Liver (tissue), 8 donors: ENCODE measurements at regions not wholly inside any gene's neighbourhood (a gene's known extent, or its start where the extent isn't known, plus 50 kb on each side); places are given as distances from the start of the nearest gene placed in this dataset.
"Not testable (repeated sequence)": the region's sequence is repeated elsewhere in the genome, so short reads cannot be mapped to it uniquely, and the experiment has no call there.

ENCODE experiments used
- DNase-seq: peaks from one replicate; pipeline ENCODE4 v3.0.0-alpha.2; 2017; ENCODE audit warnings: low spot score
- H3K27ac ChIP-seq, 2 donors: one replicate each; pipeline ENCODE4 v1.7.0; 2013; ENCODE audit warnings: inconsistent platforms in 2 of 2, low read length in 2 of 2, control low read depth in 1 of 2, low read depth in 1 of 2, mild to moderate bottlenecking in 1 of 2
- H3K27me3 ChIP-seq, 4 donors: one replicate each; pipeline versions ENCODE4 v1.6.1 to v1.7.0; 2013; ENCODE audit warnings: low read length in 3 of 4, inconsistent platforms in 1 of 4, mild to moderate bottlenecking in 1 of 4, moderate library complexity in 1 of 4; ENCODE audit not compliant: control insufficient read depth in 4 of 4, insufficient read depth in 4 of 4
- H3K36me3 ChIP-seq, 4 donors: one replicate each; pipeline versions ENCODE4 v1.6.1 to v1.7.0; 2013; ENCODE audit warnings: low read length in 3 of 4, mild to moderate bottlenecking in 3 of 4, low read depth in 1 of 4, moderate library complexity in 1 of 4; ENCODE audit not compliant: control insufficient read depth in 4 of 4, insufficient read depth in 3 of 4
- H3K4me1 ChIP-seq, 4 donors: one replicate each; pipeline versions ENCODE4 v1.6.1 to v1.7.0; 2013; ENCODE audit warnings: low read length in 3 of 4, mild to moderate bottlenecking in 3 of 4, moderate library complexity in 1 of 4; ENCODE audit not compliant: control insufficient read depth in 4 of 4, insufficient read depth in 4 of 4
- H3K4me3 ChIP-seq, 3 donors: one replicate each; pipeline versions ENCODE4 v1.6.1 to v1.7.0; 2013; ENCODE audit warnings: low read length in 3 of 3, control low read depth in 1 of 3, low read depth in 1 of 3, mild to moderate bottlenecking in 1 of 3
- H3K9ac ChIP-seq, 2 donors: one replicate each; pipeline ENCODE4 v1.7.0; 2013; ENCODE audit warnings: low read length in 2 of 2, mild to moderate bottlenecking in 2 of 2, moderate library complexity in 2 of 2, control low read depth in 1 of 2, low read depth in 1 of 2
- H3K9me3 ChIP-seq, 4 donors: one replicate each; pipeline versions ENCODE4 v1.6.1 to v1.7.0; 2013; ENCODE audit warnings: low read length in 3 of 4; ENCODE audit not compliant: control insufficient read depth in 4 of 4
- ATF3 ChIP-seq: IDR thresholded peaks from 2 replicates; pipeline ENCODE4 v1.6.1; 2016; ENCODE audit warnings: antibody characterized with exemption
- CTCF ChIP-seq: fragments of 150-350 bp; IDR thresholded peaks from 2 replicates; pipeline ENCODE4 v1.5.1; 2017; ENCODE audit warnings: improper control_type of control experiment, low read depth, low read length; ENCODE audit not compliant: missing input control
- EGR1 ChIP-seq, 2 donors: IDR thresholded peaks; 2 replicates each; pipeline ENCODE4 v1.6.1; 2016 to 2018; ENCODE audit warnings: antibody characterized with exemption in 2 of 2, low read depth in 2 of 2
- FOXA1 ChIP-seq: IDR thresholded peaks from 2 replicates; pipeline ENCODE4 v1.6.1; 2016; ENCODE audit warnings: antibody characterized with exemption
- FOXA2 ChIP-seq: IDR thresholded peaks from 2 replicates; pipeline ENCODE4 v1.6.1; 2016; ENCODE audit warnings: antibody characterized with exemption
- GABPA ChIP-seq, 2 donors: IDR thresholded peaks in 1 of 2; conservative IDR thresholded peaks in 1 of 2; 2 replicates each; pipeline ENCODE4 v1.6.1; 2016; ENCODE audit warnings: antibody characterized with exemption in 2 of 2, mild to moderate bottlenecking in 1 of 2, moderate library complexity in 1 of 2
- HNF4A ChIP-seq, 2 donors: conservative IDR thresholded peaks; 2 replicates each; pipeline ENCODE4 v1.6.1; 2016; ENCODE audit warnings: antibody characterized with exemption in 2 of 2, mild to moderate bottlenecking in 2 of 2
- HNF4G ChIP-seq: IDR thresholded peaks from 2 replicates; pipeline ENCODE4 v1.6.1; 2016; ENCODE audit warnings: antibody characterized with exemption
- JUND ChIP-seq, 2 donors: IDR thresholded peaks; 2 replicates each; pipeline ENCODE4 v1.6.1; 2016; ENCODE audit warnings: antibody characterized with exemption in 2 of 2
- MAX ChIP-seq: IDR thresholded peaks from 2 replicates; pipeline ENCODE4 v1.6.1; 2016; ENCODE audit warnings: antibody characterized with exemption
- NR2F2 ChIP-seq: IDR thresholded peaks from 2 replicates; pipeline ENCODE4 v1.6.1; 2016; ENCODE audit warnings: antibody characterized with exemption
- RAD21 ChIP-seq, 2 donors: IDR thresholded peaks; 2 replicates each; pipeline ENCODE4 v1.6.1; 2016; ENCODE audit warnings: antibody characterized with exemption in 2 of 2, mild to moderate bottlenecking in 2 of 2
- REST ChIP-seq: IDR thresholded peaks from 2 replicates; pipeline ENCODE4 v1.6.1; 2016; ENCODE audit warnings: antibody characterized with exemption, mild to moderate bottlenecking
- RXRA ChIP-seq, 2 donors: IDR thresholded peaks; 2 replicates each; pipeline ENCODE4 v1.6.1; 2017 to 2018; ENCODE audit warnings: antibody characterized with exemption in 2 of 2, mild to moderate bottlenecking in 1 of 2
- SP1 ChIP-seq: IDR thresholded peaks from 2 replicates; pipeline ENCODE4 v1.6.1; 2018; ENCODE audit warnings: antibody characterized with exemption, mild to moderate bottlenecking
- TAF1 ChIP-seq: conservative IDR thresholded peaks from 2 replicates; pipeline ENCODE4 v1.6.1; 2016; ENCODE audit warnings: antibody characterized with exemption, mild to moderate bottlenecking
- YY1 ChIP-seq: IDR thresholded peaks from 2 replicates; pipeline ENCODE4 v1.6.1; 2016; ENCODE audit warnings: antibody characterized with exemption, mild to moderate bottlenecking
- ZBTB33 ChIP-seq: IDR thresholded peaks from 2 replicates; pipeline ENCODE4 v1.6.1; 2016; ENCODE audit warnings: antibody characterized with exemption
- WGBS: extraction: QIAGEN DNeasy Blood & Tissue Kit; methylation state at CpG from one replicate; pipeline ENCODE4 v1.1.7; 2013; 5-methylcytosine and 5-hydroxymethylcytosine counted together
- donor health status: healthy.
- donor health status: healthy.
- donor health status: healthy.
- donor health status: healthy.
- donor health status: healthy.

- no peak overlapping the region for H3K4me3 ChIP-seq
- no peak for DNase-seq
- H3K36me3 ChIP-seq, result no peaks in the 10 kb centered on the region
- no peak overlapping the region for H3K27ac ChIP-seq
- H3K9ac ChIP-seq, result no peak overlapping the region
- H3K27me3 ChIP-seq, result no peaks in the 10 kb centered on the region
- no peaks in the 10 kb centered on the region for H3K9me3 ChIP-seq
- H3K4me1 ChIP-seq, result no peaks in the 10 kb centered on the region
- TF ChIP-seq JUND (IDR thresholded peaks at IDR 0.05) (no peak), REST (no peak), RXRA (IDR thresholded peaks at IDR 0.05) (no peak), SP1 (no peak), MAX (no peak), EGR1 (IDR thresholded peaks at IDR 0.05; ENCODE audit: low read depth in 2 of 2) (no peak), GABPA (IDR thresholded peaks at IDR 0.05 in 1 of 2, conservative IDR thresholded peaks at IDR 0.05 in 1 of 2) (no peak), TAF1 (no peak), ZBTB33 (no peak), HNF4G (no peak), YY1 (no peak), FOXA2 (no peak), ATF3 (no peak), CTCF (no peak), NR2F2 (no peak), HNF4A (conservative IDR thresholded peaks at IDR 0.05) (no peak), FOXA1 (no peak), RAD21 (IDR thresholded peaks at IDR 0.05) (no peak)
Observed at GRCh38 chr7:145812218-145812617, 304.4 kb upstream of the CNTNAP2 start.

- H3K27me3 ChIP-seq, H3K4me3 ChIP-seq, H3K4me1 ChIP-seq, H3K9me3 ChIP-seq, H3K9ac ChIP-seq, H3K36me3 ChIP-seq, H3K27ac ChIP-seq, DNase-seq: not testable (repeated sequence)
- 59% methylated on average over 3 of the region's 3 CpGs for WGBS
Observed at GRCh38 chr7:145805496-145805895, 311.1 kb upstream of the CNTNAP2 start.
